BE2C (cell line): ENCODE measurements at regions not wholly inside any gene's neighbourhood (a gene's known extent, or its start where the extent isn't known, plus 50 kb on each side); places are given as distances from the start of the nearest gene placed in this dataset.

Source experiments
- DNase-seq: peaks from one replicate; pipeline ENCODE4 v3.0.0-alpha.2; 2020
- H3K27me3 ChIP-seq: fragments of 250-450 bp; sonication (Bioruptor Pico); 2 replicates; pipeline ENCODE4 v1.5.1; 2020; ENCODE audit warnings: mild to moderate bottlenecking
- H3K36me3 ChIP-seq: fragments of 250-450 bp; sonication (Bioruptor Pico); 2 replicates; pipeline ENCODE4 v1.5.1; 2020; ENCODE audit warnings: mild to moderate bottlenecking
- H3K4me1 ChIP-seq: fragments of 250-450 bp; sonication (Bioruptor Pico); 2 replicates; pipeline ENCODE4 v1.5.1; 2020
- H3K4me3 ChIP-seq: 2 replicates; pipeline ENCODE4 v1.5.1; 2011; ENCODE audit warnings: low read depth, low read length
- H3K9me3 ChIP-seq: fragments of 250-450 bp; sonication (Bioruptor Pico); 2 replicates; pipeline ENCODE4 v1.5.1; 2020
- CTCF ChIP-seq: IDR thresholded peaks from 2 replicates; pipeline ENCODE4 v1.5.1; 2012; ENCODE audit warnings: mild to moderate bottlenecking, low read depth, low read length

GRCh38 chr6:134506162-134506561 lies 188.2 kb upstream of the SGK1 start:
- no peak overlapping the region for H3K4me3 ChIP-seq
- DNase-seq: no peak
- H3K9me3 ChIP-seq: no peaks in the 10 kb centered on the region
- TF ChIP-seq CTCF: no peak
- peaks cover 5% of the 10 kb centered on the region; the same call in 1 of the 2 replicates for H3K4me1 ChIP-seq
- H3K27me3 ChIP-seq: no peaks in the 10 kb centered on the region
- no peaks in the 10 kb centered on the region for H3K36me3 ChIP-seq

- Histone ChIP-seq H3K9me3 (no peaks in the 10 kb centered on the region), H3K4me1 (no peaks in the 10 kb centered on the region; the same call in 1 of the 2 replicates), H3K27me3 (no peaks in the 10 kb centered on the region), H3K4me3 (no peak overlapping the region), H3K36me3 (no peaks in the 10 kb centered on the region)
- no peak for TF ChIP-seq CTCF
- DNase-seq: no peak
Observed at GRCh38 chr6:134503585-134504281, 185.8 kb upstream of the SGK1 start.

- Histone ChIP-seq H3K4me3 (no peak overlapping the region), H3K4me1 (no peaks in the 10 kb centered on the region; the same call in 1 of the 2 replicates), H3K27me3 (no peaks in the 10 kb centered on the region), H3K9me3 (no peaks in the 10 kb centered on the region), H3K36me3 (no peaks in the 10 kb centered on the region)
- no peak for DNase-seq
- no peak for TF ChIP-seq CTCF
Observed at GRCh38 chr6:134502614-134503549, 185.0 kb upstream of the SGK1 start.

- TF ChIP-seq CTCF: no peak
- no peak for DNase-seq
- Histone ChIP-seq H3K4me3 (no peak overlapping the region), H3K4me1 (no peaks in the 10 kb centered on the region), H3K27me3 (no peaks in the 10 kb centered on the region), H3K36me3 (no peaks in the 10 kb centered on the region), H3K9me3 (no peaks in the 10 kb centered on the region)
Observed at GRCh38 chr6:134495890-134496248, 178.0 kb upstream of the SGK1 start.

- Histone ChIP-seq H3K4me1 (no peaks in the 10 kb centered on the region), H3K9me3 (no peaks in the 10 kb centered on the region), H3K4me3 (no peak overlapping the region), H3K36me3 (no peaks in the 10 kb centered on the region), H3K27me3 (no peaks in the 10 kb centered on the region)
- DNase-seq: no peak
- TF ChIP-seq CTCF: no peak
Observed at GRCh38 chr6:134495203-134495889, 177.4 kb upstream of the SGK1 start.
